HL-60/S4 (cell line): ENCODE measurements at regions not wholly inside any gene's neighbourhood (a gene's known extent, or its start where the extent isn't known, plus 50 kb on each side); places are given as distances from the start of the nearest gene placed in this dataset.

Source experiments
- in situ Hi-C: fragments of 300-500 bp; cut with MboI; formaldehyde crosslinking; loops from 2 replicates; pipeline ENCODE4 v1.14.3; 2022; ENCODE audit warnings: low sequenced_read_pairs

GRCh38 chr6:22873513-22874136, 304.3 kb downstream of the HDGFL1 start:
- in situ Hi-C loops, result no loop called here

GRCh38 chr6:22875845-22876244, 306.5 kb downstream of the HDGFL1 start:
- in situ Hi-C loops, result no loop called here

GRCh38 chr6:22878324-22878701, 308.9 kb downstream of the HDGFL1 start:
- in situ Hi-C loops, result no loop called here

- in situ Hi-C loops, result no loop called here
Observed at GRCh38 chr6:22878706-22879105, 309.3 kb downstream of the HDGFL1 start.

- in situ Hi-C loops, result no loop called here
Observed at GRCh38 chr6:22880686-22881433, 311.5 kb downstream of the HDGFL1 start.

GRCh38 chr6:22882581-22882980, 313.2 kb downstream of the HDGFL1 start:
- in situ Hi-C loops, result no loop called here

- in situ Hi-C loops, result no loop called here
Observed at GRCh38 chr6:22883061-22883717, 313.8 kb downstream of the HDGFL1 start.

- in situ Hi-C loops, result no loop called here
Observed at GRCh38 chr6:22884456-22884855, 315.1 kb downstream of the HDGFL1 start.

- in situ Hi-C loops, result no loop called here
Observed at GRCh38 chr6:22886650-22887581, 317.6 kb downstream of the HDGFL1 start.

- in situ Hi-C loops, result no loop called here
Observed at GRCh38 chr6:22888163-22888752, 318.9 kb downstream of the HDGFL1 start.

- in situ Hi-C loops, result no loop called here
Observed at GRCh38 chr6:22891934-22892333, 322.6 kb downstream of the HDGFL1 start.

- in situ Hi-C loops, result no loop called here
Observed at GRCh38 chr6:22892452-22892851, 323.1 kb downstream of the HDGFL1 start.

GRCh38 chr6:22896696-22897095, 327.3 kb downstream of the HDGFL1 start:
- in situ Hi-C loops, result no loop called here

- in situ Hi-C loops, result no loop called here
Observed at GRCh38 chr6:22899426-22899825, 330.1 kb downstream of the HDGFL1 start.

GRCh38 chr6:22903826-22904225, 334.5 kb downstream of the HDGFL1 start:
- in situ Hi-C loops, result no loop called here

- in situ Hi-C loops, result no loop called here
Observed at GRCh38 chr6:22904431-22904830, 335.1 kb downstream of the HDGFL1 start.

- in situ Hi-C loops, result no loop called here
Observed at GRCh38 chr6:22906091-22906549, 336.8 kb downstream of the HDGFL1 start.

GRCh38 chr6:22907085-22907484, 337.7 kb downstream of the HDGFL1 start:
- in situ Hi-C loops, result no loop called here

- in situ Hi-C loops, result no loop called here
Observed at GRCh38 chr6:22910370-22910769, 341.0 kb downstream of the HDGFL1 start.

GRCh38 chr6:22913612-22914011, 344.2 kb downstream of the HDGFL1 start:
- in situ Hi-C loops, result no loop called here

GRCh38 chr6:22917344-22917743, 348.0 kb downstream of the HDGFL1 start:
- in situ Hi-C loops, result no loop called here
